Mucosa of rectum (tissue), 2 donors: ENCODE measurements at regions not wholly inside any gene's neighbourhood (a gene's known extent, or its start where the extent isn't known, plus 50 kb on each side); places are given as distances from the start of the nearest gene placed in this dataset.
"Not testable (repeated sequence)": the region's sequence is repeated elsewhere in the genome, so short reads cannot be mapped to it uniquely, and the experiment has no call there.

Experiments used
- H3K27ac ChIP-seq, 2 donors: one replicate each; pipeline ENCODE4 v1.7.0; 2013; ENCODE audit warnings: inconsistent platforms in 2 of 2, low read depth in 2 of 2, low read length in 2 of 2
- H3K27me3 ChIP-seq, 2 donors: one replicate each; pipeline ENCODE4 v1.7.0; 2013; ENCODE audit warnings: low read length in 2 of 2; ENCODE audit not compliant: control insufficient read depth in 2 of 2, insufficient read depth in 2 of 2
- H3K36me3 ChIP-seq, 2 donors: one replicate each; pipeline ENCODE4 v1.7.0; 2013; ENCODE audit warnings: low read length in 2 of 2; ENCODE audit not compliant: control insufficient read depth in 2 of 2, insufficient read depth in 2 of 2
- H3K4me1 ChIP-seq, 2 donors: one replicate each; pipeline ENCODE4 v1.7.0; 2013; ENCODE audit warnings: low read length in 2 of 2, mild to moderate bottlenecking in 1 of 2; ENCODE audit not compliant: control insufficient read depth in 2 of 2, insufficient read depth in 2 of 2
- H3K4me3 ChIP-seq, 2 donors: one replicate each; pipeline ENCODE4 v1.7.0; 2013; ENCODE audit warnings: low read length in 2 of 2
- H3K9ac ChIP-seq, 2 donors: one replicate each; pipeline ENCODE4 v1.7.0; 2013; ENCODE audit warnings: low read length in 2 of 2, low read depth in 1 of 2, mild to moderate bottlenecking in 1 of 2
- H3K9me3 ChIP-seq, 2 donors: one replicate each; pipeline ENCODE4 v1.7.0; 2013; ENCODE audit warnings: low read length in 2 of 2; ENCODE audit not compliant: control insufficient read depth in 2 of 2
- donor health status: healthy.
- donor health status: Normal muscosa, but diverticular disease.

DNA sequence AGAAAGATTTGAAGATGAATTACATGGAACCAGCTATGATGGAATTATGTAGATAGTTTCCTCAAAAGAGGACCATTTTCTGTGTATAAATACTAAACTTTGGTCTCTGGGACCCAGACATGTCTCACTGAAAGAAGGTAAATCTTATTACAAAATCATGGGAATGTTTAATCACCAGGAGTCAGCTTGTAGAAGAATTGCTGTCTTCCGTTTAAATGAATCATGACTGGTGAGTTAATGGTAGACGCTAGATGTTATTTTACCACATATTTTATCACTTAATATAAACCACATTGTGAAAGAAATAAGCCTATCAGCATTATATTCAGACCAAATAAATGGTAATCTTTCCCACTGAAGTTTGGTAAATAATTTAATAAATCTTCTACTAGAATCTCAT, 322.3 kb upstream of the SUCLG2 start:
- Histone ChIP-seq H3K4me3 (no peak overlapping the region), H3K9me3 (no peaks in the 10 kb centered on the region), H3K36me3 (no peaks in the 10 kb centered on the region), H3K27ac (no peak overlapping the region), H3K9ac (no peak overlapping the region), H3K4me1 (no peaks in the 10 kb centered on the region), H3K27me3 (no peaks in the 10 kb centered on the region)

DNA sequence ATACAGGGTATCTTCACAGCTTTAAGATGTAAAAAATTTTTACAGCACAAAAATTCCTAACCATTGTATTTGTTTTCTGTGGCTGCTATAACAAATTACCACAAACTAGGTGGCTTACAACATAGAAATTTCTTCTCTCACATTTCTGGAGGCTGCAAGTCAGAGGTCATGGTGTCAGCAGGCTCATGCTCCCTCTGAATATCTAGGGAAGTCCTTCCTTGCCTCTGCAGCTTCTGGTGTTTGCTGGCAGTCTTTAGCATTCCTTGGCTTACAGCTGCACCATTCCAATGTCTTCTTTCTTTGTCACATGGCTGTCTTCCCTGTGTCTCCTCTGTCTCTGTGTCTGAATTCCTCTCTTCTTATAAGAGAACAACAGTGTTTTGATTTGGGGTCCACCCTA, 310.2 kb upstream of the SUCLG2 start:
- Histone ChIP-seq H3K36me3 (no peaks in the 10 kb centered on the region), H3K9ac (no peak overlapping the region), H3K4me1 (no peaks in the 10 kb centered on the region), H3K27ac (no peak overlapping the region), H3K9me3 (no peaks in the 10 kb centered on the region), H3K4me3 (no peak overlapping the region), H3K27me3 (no peaks in the 10 kb centered on the region)

DNA sequence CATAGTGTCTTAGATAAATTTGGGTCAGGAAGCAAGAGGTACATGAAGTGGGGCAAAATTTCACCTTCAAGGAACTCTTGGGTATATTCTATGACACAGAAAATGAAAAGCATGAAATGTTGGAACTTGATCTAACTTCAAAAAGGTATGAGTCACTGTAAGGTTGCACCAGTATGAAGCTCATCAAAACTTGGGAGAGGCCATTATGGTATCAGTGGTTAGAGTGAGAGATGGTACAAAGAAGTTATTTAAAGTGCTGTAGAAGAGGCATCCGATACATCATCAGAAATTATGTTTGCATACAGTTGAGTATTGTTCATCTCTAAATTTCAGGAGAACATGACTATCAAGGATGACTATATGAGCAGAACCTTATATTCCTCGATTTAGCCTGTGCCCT, 302.9 kb upstream of the SUCLG2 start:
- Histone ChIP-seq H3K9ac (no peak overlapping the region), H3K27ac (no peak overlapping the region)

DNA sequence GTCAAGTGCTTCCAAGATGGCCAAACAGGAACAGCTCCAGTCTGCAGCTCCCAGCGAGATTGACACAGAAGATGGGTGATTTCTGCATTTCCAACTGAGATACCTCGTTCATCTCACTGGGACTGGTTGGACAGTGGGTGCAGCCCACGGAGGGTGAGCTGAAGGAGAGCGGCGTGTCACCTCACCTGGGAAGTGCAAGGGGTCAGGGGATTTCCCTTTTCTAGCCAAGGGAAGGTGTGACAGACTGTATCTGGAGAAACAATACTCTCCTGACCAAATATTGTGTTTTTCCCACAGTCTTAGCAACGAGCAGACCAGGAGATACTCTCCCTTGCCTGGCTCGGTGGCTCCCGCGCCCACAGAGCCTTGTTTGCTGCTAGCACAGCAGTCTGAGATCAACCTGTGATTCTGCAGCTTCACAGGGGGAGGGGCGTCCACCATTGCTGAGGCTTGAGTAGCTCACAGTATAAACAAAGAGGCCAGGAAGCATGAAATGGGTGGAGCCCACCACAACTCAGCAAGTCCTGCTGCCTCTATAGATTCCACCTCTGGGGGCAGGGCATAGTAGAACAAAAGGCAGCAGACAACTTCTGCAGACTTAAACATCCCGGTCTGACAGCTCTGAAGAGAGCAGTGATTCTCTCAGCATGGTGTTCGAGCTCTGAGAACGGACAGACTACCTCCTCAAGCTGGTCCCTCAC, 293.5 kb upstream of the SUCLG2 start:
- H3K27ac ChIP-seq = no peak overlapping the region
- H3K27me3 ChIP-seq = no peaks in the 10 kb centered on the region
- H3K4me3 ChIP-seq = no peak overlapping the region
- no peaks in the 10 kb centered on the region for H3K9me3 ChIP-seq
- no peaks in the 10 kb centered on the region for H3K4me1 ChIP-seq
- no peaks in the 10 kb centered on the region for H3K36me3 ChIP-seq
- H3K9ac ChIP-seq = no peak overlapping the region

More for the DNA sequence above, 302.9 kb upstream of the SUCLG2 start:
- Histone ChIP-seq H3K36me3 (no peaks in the 10 kb centered on the region), H3K9me3 (no peaks in the 10 kb centered on the region), H3K27me3 (no peaks in the 10 kb centered on the region), H3K4me3 (no peak overlapping the region), H3K4me1 (no peaks in the 10 kb centered on the region)

DNA sequence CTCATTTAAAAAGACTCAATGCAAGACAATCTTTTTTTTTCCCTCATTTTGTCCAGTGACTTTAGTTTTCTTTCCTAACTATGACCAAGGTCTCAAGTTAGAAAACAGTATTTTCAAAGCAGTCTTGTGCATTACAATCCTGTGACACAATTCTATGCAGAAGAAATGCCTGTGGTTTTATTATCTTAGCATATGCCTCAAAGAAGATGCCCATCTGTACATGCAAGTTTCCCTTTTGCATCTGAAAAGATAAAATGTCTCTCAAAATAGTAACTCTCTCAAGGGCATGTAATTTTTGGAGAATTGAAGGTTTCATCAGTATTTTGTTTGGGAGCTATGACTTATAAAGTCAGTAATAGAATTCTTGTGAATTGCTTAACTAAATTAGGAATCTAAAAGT, 292.0 kb upstream of the SUCLG2 start:
- Histone ChIP-seq H3K36me3 (no peaks in the 10 kb centered on the region), H3K27me3 (no peaks in the 10 kb centered on the region), H3K9me3 (no peaks in the 10 kb centered on the region), H3K4me3 (no peak overlapping the region), H3K9ac (no peak overlapping the region), H3K27ac (no peak overlapping the region), H3K4me1 (no peaks in the 10 kb centered on the region)

DNA sequence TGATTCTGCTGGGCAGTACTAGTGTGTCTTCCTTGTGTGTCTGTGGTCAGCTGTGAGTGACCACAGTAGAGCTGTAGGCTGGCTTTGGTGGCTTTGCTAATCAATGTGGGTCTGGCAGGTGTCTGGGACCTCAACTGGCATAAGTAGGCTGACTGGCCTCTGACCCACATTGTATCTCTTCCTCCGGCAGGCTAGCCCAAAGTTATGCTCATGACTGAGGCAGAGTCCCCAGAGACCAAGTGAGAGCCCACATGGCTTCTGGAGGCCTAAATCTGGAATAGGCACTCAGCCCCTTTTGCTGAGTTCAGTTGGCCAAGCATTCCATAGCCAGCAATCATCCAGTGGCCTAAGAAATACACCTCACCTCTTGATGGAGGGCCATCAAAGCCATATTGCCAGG, 289.1 kb upstream of the SUCLG2 start:
- H3K9me3 ChIP-seq = no peaks in the 10 kb centered on the region
- H3K27me3 ChIP-seq = no peaks in the 10 kb centered on the region
- H3K36me3 ChIP-seq = no peaks in the 10 kb centered on the region
- no peak overlapping the region for H3K9ac ChIP-seq
- H3K4me1 ChIP-seq = no peaks in the 10 kb centered on the region
- no peak overlapping the region for H3K4me3 ChIP-seq
- H3K27ac ChIP-seq = no peak overlapping the region

DNA sequence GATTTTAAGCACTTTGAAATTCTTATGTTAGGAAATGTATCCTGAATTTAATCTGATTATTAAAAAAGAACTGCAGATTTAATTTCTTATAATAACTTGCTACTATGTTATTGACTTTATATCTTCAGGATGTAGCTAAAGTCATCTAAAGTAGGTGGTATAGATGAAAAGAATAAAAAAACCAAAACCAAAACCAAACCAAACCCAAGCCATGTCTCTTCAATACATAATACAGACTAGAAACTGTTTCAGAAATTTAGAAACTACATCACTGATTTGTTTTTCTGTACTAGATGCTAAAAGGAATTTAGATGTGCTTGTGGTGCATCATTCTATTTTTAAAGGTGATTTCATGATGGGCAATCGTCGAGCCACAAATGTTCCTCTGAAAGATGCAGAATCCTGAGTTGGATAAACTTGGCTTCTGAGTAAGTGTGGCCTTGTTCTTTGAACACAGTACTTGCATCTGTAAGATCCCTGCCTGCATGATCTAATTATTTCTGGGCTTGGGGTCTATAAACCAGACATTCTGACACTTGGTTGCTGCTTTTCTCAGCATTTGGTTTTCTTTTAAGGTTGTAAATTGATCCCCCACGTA, 287.1 kb upstream of the SUCLG2 start:
- Histone ChIP-seq H3K27me3 (no peaks in the 10 kb centered on the region), H3K9me3 (no peaks in the 10 kb centered on the region), H3K36me3 (no peaks in the 10 kb centered on the region), H3K27ac (no peak overlapping the region), H3K4me3 (no peak overlapping the region), H3K9ac (no peak overlapping the region), H3K4me1 (no peaks in the 10 kb centered on the region)

DNA sequence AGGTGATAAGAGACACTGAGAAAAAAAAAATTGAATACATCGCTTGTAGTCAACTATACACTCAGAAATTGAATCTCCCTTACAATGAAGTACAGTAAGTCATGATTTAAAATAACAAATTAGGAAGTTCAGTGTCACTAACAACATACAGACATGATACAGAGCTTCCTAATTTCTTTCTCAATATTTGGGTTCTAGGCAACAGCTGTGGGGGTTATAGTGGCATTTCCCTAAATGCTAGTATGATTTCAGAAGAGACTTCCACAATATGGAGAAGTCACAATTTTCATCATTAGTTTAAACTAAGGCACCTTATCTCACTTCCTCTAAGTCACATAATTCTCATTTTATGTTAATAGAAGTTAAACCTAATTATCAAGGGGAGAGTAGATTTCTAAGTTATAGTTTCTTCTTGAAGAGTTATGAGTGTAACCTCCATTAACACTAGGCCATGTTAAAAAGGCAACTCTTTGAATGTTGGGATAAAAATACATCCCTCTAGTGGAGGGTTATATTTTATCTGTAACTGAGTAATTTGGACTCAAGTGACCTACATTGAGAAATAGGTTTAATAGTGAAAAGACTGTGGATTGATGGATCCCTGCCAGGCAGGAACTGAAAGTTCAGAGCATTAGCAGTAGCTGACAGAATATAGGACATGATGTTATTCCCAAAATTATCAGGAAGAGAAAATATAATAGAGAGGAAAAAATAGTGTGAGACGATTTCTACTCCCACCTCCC, 286.0 kb upstream of the SUCLG2 start:
- Histone ChIP-seq H3K27ac (no peak overlapping the region), H3K4me3 (no peak overlapping the region), H3K9me3 (no peaks in the 10 kb centered on the region), H3K9ac (no peak overlapping the region), H3K36me3 (no peaks in the 10 kb centered on the region), H3K4me1 (no peaks in the 10 kb centered on the region), H3K27me3 (no peaks in the 10 kb centered on the region)

DNA sequence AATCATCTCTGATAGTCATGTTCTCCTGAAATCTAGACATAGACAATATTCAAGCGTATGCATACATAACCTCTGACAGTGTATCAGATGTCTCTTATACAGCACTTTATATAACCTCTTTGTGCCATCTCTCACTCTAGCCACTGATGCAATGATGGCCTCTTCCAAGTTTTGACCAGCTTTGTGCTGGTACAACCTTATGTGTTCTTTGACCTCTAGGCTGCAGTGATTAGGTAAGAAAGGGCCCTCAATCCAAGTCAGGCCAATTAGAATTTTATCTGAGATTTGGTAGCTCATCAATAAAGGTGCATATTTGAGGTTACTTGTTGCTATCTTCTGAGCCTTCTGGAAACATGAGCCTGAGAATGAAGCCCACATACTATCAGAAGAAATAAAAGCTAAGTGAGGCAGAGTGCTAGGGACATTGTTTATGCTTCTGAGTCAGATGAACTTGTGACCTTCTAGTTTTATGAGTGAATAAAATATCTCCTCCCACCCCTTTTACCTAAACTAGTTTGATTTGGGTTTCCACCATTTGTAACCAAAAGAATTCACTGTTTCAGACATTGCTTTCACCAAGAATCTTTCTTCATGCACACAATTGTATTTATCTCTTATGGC, 283.2 kb upstream of the SUCLG2 start:
- H3K9me3 ChIP-seq = no peaks in the 10 kb centered on the region
- no peak overlapping the region for H3K9ac ChIP-seq
- no peaks in the 10 kb centered on the region for H3K36me3 ChIP-seq
- H3K27ac ChIP-seq = no peak overlapping the region
- H3K4me3 ChIP-seq = no peak overlapping the region
- H3K4me1 ChIP-seq = no peaks in the 10 kb centered on the region
- no peaks in the 10 kb centered on the region for H3K27me3 ChIP-seq

DNA sequence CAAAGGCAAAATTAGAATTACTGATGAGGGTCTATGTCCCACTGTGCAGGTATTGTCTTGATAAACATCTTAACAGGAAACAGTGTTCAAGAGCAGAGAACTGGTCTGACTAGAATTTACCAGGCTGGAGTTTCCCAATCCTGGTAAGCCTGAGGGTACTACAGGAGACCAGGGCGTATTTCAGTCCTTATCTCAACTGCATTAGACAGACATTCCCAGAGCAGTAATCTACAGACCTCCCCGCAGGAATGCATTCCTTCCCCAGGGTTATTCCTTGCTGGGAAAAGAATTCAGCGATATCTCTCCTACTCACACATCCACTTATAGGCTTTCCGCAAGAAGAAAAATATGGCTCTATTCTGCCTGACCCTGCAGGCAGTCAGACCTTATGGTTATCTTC, 276.0 kb upstream of the SUCLG2 start:
- not testable (repeated sequence) for H3K27me3 ChIP-seq, H3K9ac ChIP-seq, H3K4me1 ChIP-seq, H3K36me3 ChIP-seq, H3K27ac ChIP-seq, H3K4me3 ChIP-seq, H3K9me3 ChIP-seq
